ENCODE measurements at regions not wholly inside any gene's neighbourhood (a gene's known extent, or its start where the extent isn't known, plus 50 kb on each side); places are given as distances from the start of the nearest gene placed in this dataset.

DNA sequence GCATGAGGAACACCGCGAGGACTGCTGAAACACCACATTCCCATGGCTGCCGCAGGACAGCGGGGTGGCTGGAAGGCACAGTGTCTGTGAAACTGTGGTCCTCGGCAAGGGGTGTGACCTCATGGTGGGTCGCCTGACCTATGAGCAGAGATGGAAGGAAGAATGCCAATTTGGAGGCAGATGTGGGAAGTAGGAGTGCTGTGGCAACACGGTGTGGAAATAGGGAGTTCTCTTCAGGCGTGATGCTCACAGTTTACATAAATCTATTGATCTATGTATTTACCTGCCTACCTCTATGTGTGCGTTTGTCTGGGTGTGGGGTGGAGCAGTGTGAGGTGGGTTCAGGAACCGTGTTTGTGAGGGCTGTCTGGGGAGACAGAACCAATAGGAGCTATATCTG lies 62.3 kb upstream of the LSM6 start:
- DNase-seq (ENCODE audit: low read depth), result no peak
- TF ChIP-seq, protein P1, sequence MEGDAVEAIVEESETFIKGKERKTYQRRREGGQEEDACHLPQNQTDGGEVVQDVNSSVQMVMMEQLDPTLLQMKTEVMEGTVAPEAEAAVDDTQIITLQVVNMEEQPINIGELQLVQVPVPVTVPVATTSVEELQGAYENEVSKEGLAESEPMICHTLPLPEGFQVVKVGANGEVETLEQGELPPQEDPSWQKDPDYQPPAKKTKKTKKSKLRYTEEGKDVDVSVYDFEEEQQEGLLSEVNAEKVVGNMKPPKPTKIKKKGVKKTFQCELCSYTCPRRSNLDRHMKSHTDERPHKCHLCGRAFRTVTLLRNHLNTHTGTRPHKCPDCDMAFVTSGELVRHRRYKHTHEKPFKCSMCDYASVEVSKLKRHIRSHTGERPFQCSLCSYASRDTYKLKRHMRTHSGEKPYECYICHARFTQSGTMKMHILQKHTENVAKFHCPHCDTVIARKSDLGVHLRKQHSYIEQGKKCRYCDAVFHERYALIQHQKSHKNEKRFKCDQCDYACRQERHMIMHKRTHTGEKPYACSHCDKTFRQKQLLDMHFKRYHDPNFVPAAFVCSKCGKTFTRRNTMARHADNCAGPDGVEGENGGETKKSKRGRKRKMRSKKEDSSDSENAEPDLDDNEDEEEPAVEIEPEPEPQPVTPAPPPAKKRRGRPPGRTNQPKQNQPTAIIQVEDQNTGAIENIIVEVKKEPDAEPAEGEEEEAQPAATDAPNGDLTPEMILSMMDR (conservative IDR thresholded peaks at IDR 0.05; ENCODE audit: control insufficient read depth, insufficient read depth, low read depth, low read length), result no peak
- H3K4me3 ChIP-seq (ENCODE audit: control insufficient read depth, low read depth, low read length), result no peak overlapping the region

DNA sequence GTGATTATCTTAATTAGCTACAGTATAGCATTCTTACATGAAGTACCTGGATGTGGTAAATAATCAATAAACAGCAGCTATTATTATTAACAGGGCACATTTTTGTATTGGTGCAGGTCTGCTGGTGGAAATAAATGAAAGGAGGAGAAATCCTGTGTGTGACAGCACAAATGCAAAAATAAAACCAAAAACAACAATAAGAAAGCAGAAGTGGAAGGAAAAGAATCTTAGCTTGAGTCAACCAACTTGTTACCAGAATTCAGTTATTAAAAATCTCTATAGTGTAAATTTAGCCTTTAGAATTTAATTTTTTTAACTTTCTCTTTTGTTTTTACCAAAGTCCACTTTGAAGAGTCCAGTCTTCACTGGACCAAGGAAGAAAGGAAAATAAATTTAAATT lies 63.1 kb upstream of the LSM6 start:
- no peak overlapping the region for H3K4me3 ChIP-seq (ENCODE audit: control insufficient read depth, low read depth, low read length)
- no peak for DNase-seq (ENCODE audit: low read depth)
- TF ChIP-seq, protein P1 (conservative IDR thresholded peaks at IDR 0.05; ENCODE audit: control insufficient read depth, insufficient read depth, low read depth, low read length), result no peak

DNA sequence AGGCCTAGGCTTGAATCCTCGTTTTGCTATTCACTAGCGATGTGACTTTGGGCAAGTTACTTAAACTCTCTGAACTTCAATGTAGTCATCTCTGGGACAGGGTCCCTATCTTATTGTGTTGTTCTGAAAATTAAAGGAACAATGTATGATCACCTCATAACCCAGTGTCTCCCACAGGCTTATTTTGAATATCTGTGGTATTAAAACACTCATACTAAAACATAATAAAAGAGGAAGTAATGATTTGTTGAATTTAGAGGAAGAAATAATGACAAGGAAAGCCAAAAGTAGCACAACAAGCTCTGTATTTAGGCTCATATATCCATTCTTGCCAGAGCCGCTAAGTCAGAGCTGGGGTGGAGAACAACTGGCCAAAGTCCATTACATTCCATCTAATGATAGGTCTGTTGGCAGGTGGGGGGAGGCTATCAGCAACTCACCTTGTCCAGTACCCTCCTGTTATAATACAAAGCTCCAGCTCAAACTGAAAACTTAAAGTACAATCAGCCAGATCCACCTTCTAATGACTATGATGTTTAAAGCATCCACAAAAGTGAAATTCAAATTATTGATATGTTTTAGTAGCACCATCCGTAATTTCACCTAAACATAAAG lies 64.5 kb upstream of the LSM6 start:
- H3K4me3 ChIP-seq (ENCODE audit: control insufficient read depth, low read depth, low read length), result no peak overlapping the region
- TF ChIP-seq, protein P1 (conservative IDR thresholded peaks at IDR 0.05; ENCODE audit: control insufficient read depth, insufficient read depth, low read depth, low read length), result no peak
- DNase-seq (ENCODE audit: low read depth), result no peak

DNA sequence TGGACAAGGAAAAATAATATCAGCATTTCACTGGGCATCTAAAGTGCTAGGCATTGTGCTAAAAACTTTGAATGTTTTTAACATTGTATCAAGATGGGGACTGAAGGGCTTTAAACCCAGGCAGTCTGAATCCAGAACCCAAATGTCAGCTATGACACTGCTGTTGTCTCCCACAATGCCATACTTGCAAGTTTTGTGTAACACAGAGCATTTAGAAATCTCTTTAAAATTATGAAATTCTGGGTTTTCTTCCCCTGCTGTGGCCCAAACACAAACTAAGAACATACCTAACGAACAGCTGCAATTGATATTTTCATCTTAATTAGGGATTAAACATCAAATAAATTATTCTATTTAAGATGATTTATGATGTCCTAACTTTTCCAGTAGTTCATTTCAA lies 66.8 kb upstream of the LSM6 start:
- no peak for DNase-seq (ENCODE audit: low read depth)
- no peak overlapping the region for H3K4me3 ChIP-seq (ENCODE audit: control insufficient read depth, low read depth, low read length)
- TF ChIP-seq, protein P1 (conservative IDR thresholded peaks at IDR 0.05; ENCODE audit: control insufficient read depth, insufficient read depth, low read depth, low read length), result no peak

DNA sequence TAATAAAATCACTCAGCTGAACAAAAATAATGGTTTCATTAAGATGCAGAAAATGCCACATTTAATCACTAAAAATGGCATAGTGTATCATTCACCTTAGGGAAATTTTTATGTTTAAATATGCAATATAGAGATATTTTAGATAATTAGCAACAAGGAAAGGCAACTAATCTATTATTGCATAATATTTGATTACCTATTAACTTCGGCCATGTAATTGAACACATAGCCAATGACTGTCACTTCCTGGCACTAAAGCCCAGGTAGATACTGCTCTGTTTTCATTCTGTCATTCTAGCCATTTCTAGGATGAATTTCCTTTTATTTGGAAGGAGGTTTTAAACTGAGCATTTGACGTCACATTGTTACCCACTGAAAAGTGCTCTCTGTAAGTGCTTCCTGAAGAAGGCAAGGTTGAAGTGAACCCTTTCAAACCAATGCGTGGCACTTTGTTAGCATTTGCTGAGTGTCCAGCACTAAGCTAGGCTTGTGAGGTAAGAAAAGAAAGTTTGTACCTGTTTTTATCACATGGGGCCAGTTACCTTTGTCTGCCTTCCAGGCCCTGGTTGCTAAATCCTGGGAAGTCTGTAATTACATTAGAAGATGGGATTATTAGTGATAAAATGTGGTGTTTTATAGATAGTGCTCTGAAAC lies 67.8 kb upstream of the LSM6 start:
- TF ChIP-seq, protein P1 (conservative IDR thresholded peaks at IDR 0.05; ENCODE audit: control insufficient read depth, insufficient read depth, low read depth, low read length), result no peak
- H3K4me3 ChIP-seq (ENCODE audit: control insufficient read depth, low read depth, low read length), result no peak overlapping the region
- no peak for DNase-seq (ENCODE audit: low read depth)

DNA sequence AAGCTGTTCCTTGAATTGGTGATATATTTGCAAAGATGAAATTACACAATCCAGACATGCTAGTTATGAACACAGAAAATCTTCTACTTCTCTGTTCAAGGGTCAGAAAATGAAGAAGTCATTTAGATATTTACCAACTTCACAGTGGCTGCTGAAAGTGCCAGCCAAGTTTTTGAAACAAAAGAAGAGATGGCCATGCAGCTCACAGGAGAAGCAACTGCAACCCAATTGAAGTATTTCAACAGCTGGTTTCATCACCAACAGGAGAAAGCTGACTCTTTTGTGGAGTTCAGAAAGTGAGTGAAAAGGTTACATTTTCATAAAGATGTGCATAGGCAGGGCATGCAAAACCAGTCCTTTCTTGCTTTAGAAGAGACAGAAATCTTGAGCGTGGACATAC lies 70.1 kb upstream of the LSM6 start:
- TF ChIP-seq, protein P1 (conservative IDR thresholded peaks at IDR 0.05; ENCODE audit: control insufficient read depth, insufficient read depth, low read depth, low read length), result no peak
- no peak for DNase-seq (ENCODE audit: low read depth)
- H3K4me3 ChIP-seq (ENCODE audit: control insufficient read depth, low read depth, low read length), result no peak overlapping the region

Data from fibroblast of mammary gland (primary cell).